ENCODE measurements at regions not wholly inside any gene's neighbourhood (a gene's known extent, or its start where the extent isn't known, plus 50 kb on each side); places are given as distances from the start of the nearest gene placed in this dataset.

DNA sequence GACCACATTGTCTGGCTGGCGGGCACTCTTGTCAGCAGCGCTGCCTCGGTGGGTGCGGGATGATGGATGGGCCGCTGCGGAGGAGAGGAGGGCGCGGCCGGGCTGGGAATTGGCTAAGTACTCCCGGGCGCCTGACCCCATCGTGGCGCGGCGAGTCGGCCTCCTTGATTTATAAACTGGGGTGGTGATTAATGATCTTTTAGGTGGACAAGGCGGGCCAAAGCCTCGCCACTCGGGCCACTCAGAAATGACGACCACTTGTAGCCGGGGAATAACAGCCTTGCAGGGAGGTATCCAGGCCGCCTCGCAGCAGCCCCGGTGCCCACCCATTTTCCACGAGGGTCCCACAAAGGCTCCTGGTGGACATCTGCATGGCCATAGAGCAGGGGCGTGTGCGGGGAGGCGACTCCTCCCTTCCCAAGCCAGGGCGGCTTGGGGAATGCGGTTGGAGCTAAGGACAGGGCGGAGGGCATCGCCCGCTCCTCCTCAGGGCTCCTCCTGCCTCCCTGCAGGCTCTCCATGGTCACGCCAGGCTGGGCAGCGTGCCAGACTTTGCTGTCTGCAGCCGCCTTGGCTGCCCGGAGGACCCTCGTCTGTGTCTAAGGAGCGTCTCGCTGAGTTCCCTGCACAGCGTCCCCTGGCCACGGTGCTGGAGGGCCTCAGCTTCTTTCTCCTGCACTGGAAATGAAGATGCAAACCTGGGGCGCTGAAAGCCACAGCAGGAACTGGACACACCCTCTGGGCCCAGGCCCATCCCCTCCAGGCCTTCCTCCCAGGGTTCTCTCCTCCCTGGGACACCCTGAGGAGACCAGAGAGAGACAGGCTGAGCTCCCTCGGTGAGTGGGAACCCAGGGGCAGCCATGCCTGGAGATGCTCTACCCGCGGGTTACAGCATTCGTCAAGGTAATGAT, 287.4 kb upstream of the IRX4 start:
- TF ChIP-seq POLR2A (IDR thresholded peaks at IDR 0.05; ENCODE audit: control extremely low read depth in 1 of 2, low read depth in 2 of 2, low read length in 2 of 2) (no peak), EP300 (IDR thresholded peaks at IDR 0.05; ENCODE audit: borderline replicate concordance in 1 of 2, low read depth in 2 of 2, low read length in 2 of 2) (no peak), JUND (IDR thresholded peaks at IDR 0.05; ENCODE audit: low read length) (no peak), TAF1 (IDR thresholded peaks at IDR 0.05; ENCODE audit: low read depth, low read length) (no peak)
- TF ChIP-seq, protein P1, sequence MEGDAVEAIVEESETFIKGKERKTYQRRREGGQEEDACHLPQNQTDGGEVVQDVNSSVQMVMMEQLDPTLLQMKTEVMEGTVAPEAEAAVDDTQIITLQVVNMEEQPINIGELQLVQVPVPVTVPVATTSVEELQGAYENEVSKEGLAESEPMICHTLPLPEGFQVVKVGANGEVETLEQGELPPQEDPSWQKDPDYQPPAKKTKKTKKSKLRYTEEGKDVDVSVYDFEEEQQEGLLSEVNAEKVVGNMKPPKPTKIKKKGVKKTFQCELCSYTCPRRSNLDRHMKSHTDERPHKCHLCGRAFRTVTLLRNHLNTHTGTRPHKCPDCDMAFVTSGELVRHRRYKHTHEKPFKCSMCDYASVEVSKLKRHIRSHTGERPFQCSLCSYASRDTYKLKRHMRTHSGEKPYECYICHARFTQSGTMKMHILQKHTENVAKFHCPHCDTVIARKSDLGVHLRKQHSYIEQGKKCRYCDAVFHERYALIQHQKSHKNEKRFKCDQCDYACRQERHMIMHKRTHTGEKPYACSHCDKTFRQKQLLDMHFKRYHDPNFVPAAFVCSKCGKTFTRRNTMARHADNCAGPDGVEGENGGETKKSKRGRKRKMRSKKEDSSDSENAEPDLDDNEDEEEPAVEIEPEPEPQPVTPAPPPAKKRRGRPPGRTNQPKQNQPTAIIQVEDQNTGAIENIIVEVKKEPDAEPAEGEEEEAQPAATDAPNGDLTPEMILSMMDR (IDR thresholded peaks at IDR 0.05; ENCODE audit: control extremely low read depth in 1 of 3, insufficient read depth in 1 of 3, low read depth in 1 of 3, low read length in 3 of 3) = no peak

All from H1 (cell line).